Mesendoderm (in vitro differentiated cells): ENCODE measurements at regions not wholly inside any gene's neighbourhood (a gene's known extent, or its start where the extent isn't known, plus 50 kb on each side); places are given as distances from the start of the nearest gene placed in this dataset.

Source experiments
- DNase-seq: peaks from one replicate; pipeline ENCODE4 v3.0.0; 2013
- H2AK5ac ChIP-seq: 2 replicates; pipeline ENCODE4 v1.6.1; 2013; ENCODE audit warnings: low read length, inconsistent platforms
- H2BK120ac ChIP-seq: 2 replicates; pipeline ENCODE4 v1.6.1; 2013; ENCODE audit warnings: low read depth, mild to moderate bottlenecking, low read length, moderate library complexity, mixed read lengths
- H2BK15ac ChIP-seq: replicated peaks from 2 replicates; pipeline ENCODE4 v1.6.1; 2013; ENCODE audit warnings: low read depth, mild to moderate bottlenecking, moderate library complexity
- H2BK5ac ChIP-seq: 2 replicates; pipeline ENCODE4 v1.6.1; 2013; ENCODE audit warnings: low read length, inconsistent platforms
- H3K18ac ChIP-seq: 2 replicates; pipeline ENCODE4 v1.6.1; 2013; ENCODE audit warnings: mild to moderate bottlenecking, low read length, mixed read lengths
- H3K23ac ChIP-seq: one replicate; pipeline ENCODE4 v1.6.1; 2013; ENCODE audit warnings: low read length
- H3K27ac ChIP-seq: 2 replicates; pipeline ENCODE4 v1.5.1; 2013; ENCODE audit warnings: low read depth, mild to moderate bottlenecking, inconsistent platforms, low read length, moderate library complexity
- H3K27me3 ChIP-seq: 2 replicates; pipeline ENCODE4 v1.6.1; 2013; ENCODE audit warnings: low read length, control low read depth, mild to moderate bottlenecking, inconsistent platforms; ENCODE audit not compliant: insufficient read depth, poor library complexity
- H3K36me3 ChIP-seq: 2 replicates; pipeline ENCODE4 v1.6.1; 2013; ENCODE audit warnings: low read length, inconsistent platforms; ENCODE audit not compliant: control insufficient read depth, insufficient read depth
- H3K4ac ChIP-seq: one replicate; pipeline ENCODE4 v1.6.1; 2013; ENCODE audit warnings: low read depth, mild to moderate bottlenecking, low read length, moderate library complexity
- H3K4me1 ChIP-seq: 2 replicates; pipeline ENCODE4 v1.6.1; 2013; ENCODE audit warnings: low read depth, low read length, inconsistent platforms; ENCODE audit not compliant: control insufficient read depth
- H3K4me2 ChIP-seq: 2 replicates; pipeline ENCODE4 v1.6.1; 2013; ENCODE audit warnings: low read length
- H3K4me3 ChIP-seq: 2 replicates; pipeline ENCODE4 v1.5.1; 2013; ENCODE audit warnings: mild to moderate bottlenecking, low read length
- H3K56ac ChIP-seq: one replicate; pipeline ENCODE4 v1.6.1; 2013; ENCODE audit warnings: low read length
- H3K79me1 ChIP-seq: 2 replicates; pipeline ENCODE4 v1.6.1; 2013; ENCODE audit warnings: low read length, inconsistent platforms
- H3K79me2 ChIP-seq: 2 replicates; pipeline ENCODE4 v1.6.1; 2013; ENCODE audit warnings: mild to moderate bottlenecking, low read length; ENCODE audit not compliant: control insufficient read depth, insufficient read depth
- H3K9ac ChIP-seq: 2 replicates; pipeline ENCODE4 v1.6.1; 2013; ENCODE audit warnings: low read length, inconsistent platforms
- H4K5ac ChIP-seq: one replicate; pipeline ENCODE4 v1.6.1; 2013; ENCODE audit warnings: low read length
- H4K8ac ChIP-seq: one replicate; pipeline ENCODE4 v1.6.1; 2013; ENCODE audit warnings: low read depth, mild to moderate bottlenecking, control low read depth, low read length, moderate library complexity
- WGBS: extraction: QIAGEN DNeasy Blood & Tissue Kit; methylation state at CpG from one replicate; pipeline ENCODE4 v1.1.7; 2013; ENCODE audit warnings: low lambda C conversion rate, missing lambda C conversion rate; ENCODE audit not compliant: insufficient coverage; ENCODE audit errors: extremely low coverage; 5-methylcytosine and 5-hydroxymethylcytosine counted together

- Histone ChIP-seq H3K9ac (no peak overlapping the region), H3K27ac (no peak overlapping the region), H3K79me1 (no peaks in the 10 kb centered on the region), H2BK5ac (no peak overlapping the region), H3K79me2 (no peaks in the 10 kb centered on the region), H3K18ac (peak overlapping the region; percentile 51), H3K4me3 (no peak overlapping the region), H3K27me3 (no peaks in the 10 kb centered on the region), H4K8ac (peak overlapping the region; percentile 13), H3K56ac (no peak overlapping the region), H2BK120ac (no peak overlapping the region), H3K4ac (no peak overlapping the region), H4K5ac (no peak overlapping the region), H3K4me2 (no peak overlapping the region), H3K23ac (no peak overlapping the region), H3K4me1 (no peaks in the 10 kb centered on the region), H3K36me3 (no peaks in the 10 kb centered on the region), H2AK5ac (no peak overlapping the region), H2BK15ac (no peak overlapping the region)
- no peak for DNase-seq
- no CpG with 5 or more reads among the region's 3 CpGs for WGBS
Observed at GRCh38 chr21:28272272-28272992, 720.2 kb downstream of the LTN1 start.

GRCh38 chr21:28269173-28269572 lies 723.5 kb downstream of the LTN1 start:
- no peak overlapping the region for H2BK120ac ChIP-seq
- no peaks in the 10 kb centered on the region for H3K79me1 ChIP-seq
- H3K27me3 ChIP-seq, result no peaks in the 10 kb centered on the region
- no peak overlapping the region for H4K5ac ChIP-seq
- no peak overlapping the region for H2BK5ac ChIP-seq
- no peak overlapping the region for H3K9ac ChIP-seq
- no peak overlapping the region for H3K23ac ChIP-seq
- no peak for DNase-seq
- H2AK5ac ChIP-seq, result no peak overlapping the region
- no peak overlapping the region for H3K18ac ChIP-seq
- H3K4me2 ChIP-seq, result no peak overlapping the region
- H3K4ac ChIP-seq, result no peak overlapping the region
- H4K8ac ChIP-seq, result no peak overlapping the region
- no peaks in the 10 kb centered on the region for H3K36me3 ChIP-seq
- H3K27ac ChIP-seq, result no peak overlapping the region
- H3K4me1 ChIP-seq, result no peaks in the 10 kb centered on the region
- H3K79me2 ChIP-seq, result no peaks in the 10 kb centered on the region
- no peak overlapping the region for H3K4me3 ChIP-seq
- no peak overlapping the region for H2BK15ac ChIP-seq
- no peak overlapping the region for H3K56ac ChIP-seq

- Histone ChIP-seq H3K9ac (no peak overlapping the region), H3K36me3 (no peaks in the 10 kb centered on the region), H3K27ac (no peak overlapping the region), H3K4me1 (no peaks in the 10 kb centered on the region), H3K79me2 (no peaks in the 10 kb centered on the region), H3K18ac (no peak overlapping the region), H3K4me2 (no peak overlapping the region), H2BK120ac (no peak overlapping the region), H3K4ac (no peak overlapping the region), H3K27me3 (no peaks in the 10 kb centered on the region), H3K4me3 (no peak overlapping the region), H3K79me1 (no peaks in the 10 kb centered on the region), H2AK5ac (no peak overlapping the region), H2BK5ac (no peak overlapping the region), H3K56ac (no peak overlapping the region), H4K5ac (no peak overlapping the region), H2BK15ac (no peak overlapping the region), H4K8ac (no peak overlapping the region), H3K23ac (no peak overlapping the region)
- no peak for DNase-seq
- no CpG with 5 or more reads among the region's 4 CpGs for WGBS
Observed at GRCh38 chr21:28268685-28269084, 724.0 kb downstream of the LTN1 start.

GRCh38 chr21:28267449-28267848 lies 725.2 kb downstream of the LTN1 start:
- no peak overlapping the region for H4K5ac ChIP-seq
- H3K4me2 ChIP-seq, result no peak overlapping the region
- no peak overlapping the region for H2BK15ac ChIP-seq
- WGBS, result no CpG with 5 or more reads among the region's 6 CpGs
- no peak overlapping the region for H3K18ac ChIP-seq
- no peaks in the 10 kb centered on the region for H3K36me3 ChIP-seq
- no peak overlapping the region for H3K56ac ChIP-seq
- H2BK5ac ChIP-seq, result no peak overlapping the region
- H3K27me3 ChIP-seq, result no peaks in the 10 kb centered on the region
- H3K4ac ChIP-seq, result no peak overlapping the region
- H3K9ac ChIP-seq, result no peak overlapping the region
- H3K79me2 ChIP-seq, result no peaks in the 10 kb centered on the region
- DNase-seq, result no peak
- H2BK120ac ChIP-seq, result no peak overlapping the region
- H2AK5ac ChIP-seq, result no peak overlapping the region
- no peaks in the 10 kb centered on the region for H3K4me1 ChIP-seq
- no peak overlapping the region for H3K4me3 ChIP-seq
- H3K27ac ChIP-seq, result no peak overlapping the region
- H3K79me1 ChIP-seq, result no peaks in the 10 kb centered on the region
- no peak overlapping the region for H4K8ac ChIP-seq
- no peak overlapping the region for H3K23ac ChIP-seq

- WGBS, result no CpG with 5 or more reads among the region's 1 CpG
- no peak overlapping the region for H3K4me2 ChIP-seq
- no peak for DNase-seq
Observed at GRCh38 chr21:28266061-28266460, 726.6 kb downstream of the LTN1 start.

GRCh38 chr21:28263974-28264373 lies 728.7 kb downstream of the LTN1 start:
- Histone ChIP-seq H3K9ac (no peak overlapping the region), H2BK120ac (no peak overlapping the region), H3K4me1 (no peaks in the 10 kb centered on the region), H4K8ac (no peak overlapping the region), H2BK5ac (no peak overlapping the region), H3K27ac (no peak overlapping the region), H4K5ac (no peak overlapping the region), H3K36me3 (no peaks in the 10 kb centered on the region), H3K79me1 (no peaks in the 10 kb centered on the region), H3K4ac (no peak overlapping the region), H3K27me3 (no peaks in the 10 kb centered on the region), H2AK5ac (no peak overlapping the region), H2BK15ac (no peak overlapping the region), H3K18ac (no peak overlapping the region), H3K79me2 (no peaks in the 10 kb centered on the region), H3K4me3 (no peak overlapping the region), H3K56ac (no peak overlapping the region), H3K4me2 (no peak overlapping the region), H3K23ac (no peak overlapping the region)
- no peak for DNase-seq
- no CpG with 5 or more reads among the region's 4 CpGs for WGBS

More at GRCh38 chr21:28266061-28266460, 726.6 kb downstream of the LTN1 start:
- Histone ChIP-seq H3K36me3 (no peaks in the 10 kb centered on the region), H3K79me1 (no peaks in the 10 kb centered on the region), H3K56ac (no peak overlapping the region), H2BK120ac (no peak overlapping the region), H4K8ac (no peak overlapping the region), H2BK5ac (no peak overlapping the region), H3K4ac (no peak overlapping the region), H4K5ac (no peak overlapping the region), H3K18ac (no peak overlapping the region), H3K27me3 (no peaks in the 10 kb centered on the region), H3K4me1 (no peaks in the 10 kb centered on the region), H3K9ac (no peak overlapping the region), H3K23ac (no peak overlapping the region), H2BK15ac (no peak overlapping the region), H3K79me2 (no peaks in the 10 kb centered on the region), H2AK5ac (no peak overlapping the region), H3K27ac (no peak overlapping the region), H3K4me3 (no peak overlapping the region)
